IMR-90 (cell line): ENCODE measurements at regions not wholly inside any gene's neighbourhood (a gene's known extent, or its start where the extent isn't known, plus 50 kb on each side); places are given as distances from the start of the nearest gene placed in this dataset.

ENCODE experiments used
- ATAC-seq: fragments of 200-7000 bp; cut with Tn5 transposase; 2 replicates; pipeline ENCODE4 v1.9.1; 2020; ENCODE audit warnings: low read depth, mild to moderate bottlenecking, moderate library complexity
- BruUV-seq: library from RNA; stranded (reverse); fragments of 400-500 nt; replicated peaks from 2 replicates; lab custom pipeline; 2021; lab: Mats Ljungman, UMichigan
- CTCF ChIA-PET: fragments of 300-600 bp; formaldehyde crosslinking; extraction: SDS; loops from one replicate; lab custom pipeline; 2021; ENCODE audit warnings: antibody characterized with exemption; lab: Yijun Ruan, JAX
- POLR2A ChIA-PET: fragments of 300-600 bp; sonication (Branson Sonifier 250); formaldehyde crosslinking; loops from one replicate; lab custom pipeline; 2022; ENCODE audit warnings: antibody characterized with exemption; ENCODE audit not compliant: unreplicated experiment; lab: Charles Lee
- DNase-seq: peaks from one replicate; pipeline ENCODE4 v3.0.0; 2013
- H2AFZ ChIP-seq: replicated peaks from 2 replicates; pipeline ENCODE3; 2013; ENCODE audit warnings: low read length, mild to moderate bottlenecking; ENCODE audit not compliant: poor library complexity
- H2AK5ac ChIP-seq: 2 replicates; pipeline ENCODE4 v1.6.1; 2013; ENCODE audit warnings: low read depth, low read length, inconsistent platforms
- H2AK9ac ChIP-seq: replicated peaks from 2 replicates; pipeline ENCODE3; 2013; ENCODE audit warnings: mild to moderate bottlenecking, low read depth, low read length, moderate library complexity; ENCODE audit not compliant: poor library complexity
- H2BK120ac ChIP-seq: 2 replicates; pipeline ENCODE4 v1.6.1; 2013; ENCODE audit warnings: low read depth, low read length, inconsistent platforms
- H2BK15ac ChIP-seq: 3 replicates; pipeline ENCODE4 v1.6.1; 2013; ENCODE audit warnings: low read depth, low read length, inconsistent platforms
- H2BK20ac ChIP-seq: 2 replicates; pipeline ENCODE4 v1.6.1; 2013; ENCODE audit warnings: low read depth, mild to moderate bottlenecking, inconsistent platforms, low read length, moderate library complexity
- H2BK5ac ChIP-seq: 2 replicates; pipeline ENCODE4 v1.6.1; 2013; ENCODE audit warnings: mild to moderate bottlenecking, low read depth, low read length, inconsistent platforms; ENCODE audit not compliant: poor library complexity, severe bottlenecking
- H3K14ac ChIP-seq: replicated peaks from 2 replicates; pipeline ENCODE4 v1.6.1; 2013; ENCODE audit warnings: low read depth, low read length, inconsistent platforms
- H3K18ac ChIP-seq: 2 replicates; pipeline ENCODE4 v1.6.1; 2013; ENCODE audit warnings: low read depth, low read length, control low read depth
- H3K23ac ChIP-seq: 2 replicates; pipeline ENCODE4 v1.6.1; 2013; ENCODE audit warnings: low read depth, low read length, inconsistent platforms
- H3K27ac ChIP-seq: 2 replicates; pipeline ENCODE4 v1.5.1; 2013; ENCODE audit warnings: mild to moderate bottlenecking, control low read depth, low read length; ENCODE audit not compliant: insufficient read depth
- H3K27me3 ChIP-seq: 2 replicates; pipeline ENCODE4 v1.6.1; 2013; ENCODE audit warnings: low read length; ENCODE audit not compliant: control insufficient read depth, insufficient read depth
- H3K36me3 ChIP-seq: 2 replicates; pipeline ENCODE4 v1.6.1; 2013; ENCODE audit warnings: low read length, mixed read lengths; ENCODE audit not compliant: control insufficient read depth, insufficient read depth
- H3K4ac ChIP-seq: 2 replicates; pipeline ENCODE4 v1.6.1; 2013; ENCODE audit warnings: low read depth, low read length, inconsistent platforms
- H3K4me1 ChIP-seq: 2 replicates; pipeline ENCODE4 v1.6.1; 2013; ENCODE audit warnings: low read length, mixed read lengths; ENCODE audit not compliant: control insufficient read depth, insufficient read depth
- H3K4me2 ChIP-seq: 2 replicates; pipeline ENCODE4 v1.6.1; 2013; ENCODE audit warnings: low read depth, mild to moderate bottlenecking, control low read depth, low read length, moderate library complexity
- H3K4me3 ChIP-seq: 2 replicates; pipeline ENCODE4 v1.5.1; 2013; ENCODE audit warnings: low read depth, mild to moderate bottlenecking, control low read depth, low read length, moderate library complexity; ENCODE audit not compliant: insufficient read depth
- H3K56ac ChIP-seq: 2 replicates; pipeline ENCODE4 v1.6.1; 2013; ENCODE audit warnings: low read length, inconsistent platforms; ENCODE audit not compliant: insufficient read depth; ENCODE audit errors: extremely low read depth
- H3K79me1 ChIP-seq, 2 experiments: 2 replicates each; pipeline ENCODE4 v1.6.1; 2013; ENCODE audit warnings: low read length in 2 of 2, inconsistent platforms in 1 of 2, low read depth in 1 of 2
- H3K9ac ChIP-seq: 2 replicates; pipeline ENCODE4 v1.6.1; 2013; ENCODE audit warnings: low read depth, low read length, control low read depth
- H3K9me1 ChIP-seq: 2 replicates; pipeline ENCODE4 v1.6.1; 2013; ENCODE audit warnings: low read length, inconsistent platforms; ENCODE audit not compliant: insufficient read depth
- H3K9me3 ChIP-seq: 2 replicates; pipeline ENCODE4 v1.6.1; 2013; ENCODE audit warnings: low read length; ENCODE audit not compliant: control insufficient read depth, insufficient read depth
- H4K20me1 ChIP-seq: 2 replicates; pipeline ENCODE4 v1.6.1; 2013; ENCODE audit warnings: low read length, inconsistent platforms; ENCODE audit not compliant: insufficient read depth
- H4K5ac ChIP-seq: 2 replicates; pipeline ENCODE4 v1.6.1; 2013; ENCODE audit warnings: mild to moderate bottlenecking, low read depth, low read length, control low read depth
- H4K8ac ChIP-seq, 2 experiments: 2 replicates each; pipeline ENCODE4 v1.6.1; 2013; ENCODE audit warnings: low read depth in 2 of 2, low read length in 2 of 2, control low read depth in 1 of 2, inconsistent platforms in 1 of 2
- H4K91ac ChIP-seq: 2 replicates; pipeline ENCODE4 v1.6.1; 2013; ENCODE audit warnings: low read depth, low read length, inconsistent platforms; ENCODE audit not compliant: insufficient read depth
- BHLHE40 ChIP-seq: fragments of 150-350 bp; IDR thresholded peaks from 2 replicates; pipeline ENCODE4 v1.6.1; 2016; ENCODE audit warnings: mild to moderate bottlenecking, low read depth, low read length
- CHD1 ChIP-seq: IDR thresholded peaks from 2 replicates; pipeline ENCODE4 v1.6.1; 2012; ENCODE audit warnings: low read depth, low read length, improper control_type of control experiment
- FOS ChIP-seq: fragments of 150-350 bp; IDR thresholded peaks from 2 replicates; pipeline ENCODE4 v1.6.1; 2016; ENCODE audit warnings: low read depth, low read length
- POLR2A ChIP-seq: IDR thresholded peaks from 2 replicates; pipeline ENCODE4 v1.6.1; 2012; ENCODE audit warnings: mild to moderate bottlenecking, low read depth, low read length
- RCOR1 ChIP-seq: IDR thresholded peaks from 2 replicates; pipeline ENCODE4 v1.6.1; 2012; ENCODE audit warnings: mild to moderate bottlenecking, low read length, improper control_type of control experiment; ENCODE audit not compliant: insufficient replicate concordance
- SMC3 ChIP-seq: fragments of 150-350 bp; IDR thresholded peaks from 2 replicates; pipeline ENCODE4 v1.6.1; 2016; ENCODE audit warnings: low read depth, mild to moderate bottlenecking, antibody characterized with exemption, low read length, moderate library complexity
- USF2 ChIP-seq: fragments of 150-350 bp; IDR thresholded peaks from 2 replicates; pipeline ENCODE4 v1.6.1; 2017; ENCODE audit warnings: mild to moderate bottlenecking, antibody characterized with exemption, low read length, low read depth
- WGBS, 2 experiments: methylation state at CpG; one replicate each; pipeline versions ENCODE4 v1.1.5 to v1.1.7; 2013; ENCODE audit warnings: missing lambda C conversion rate in 2 of 2; ENCODE audit not compliant: insufficient read length in 1 of 2; ENCODE audit errors: extremely low coverage in 2 of 2; 5-methylcytosine and 5-hydroxymethylcytosine counted together
- dilution Hi-C: fragments of 300-500 bp; cut with HindIII; formaldehyde crosslinking; loops from one replicate; pipeline ENCODE4 v1.14.3; 2018; ENCODE audit warnings: low sequenced_read_pairs; ENCODE audit not compliant: unreplicated experiment
- in situ Hi-C: fragments of 300-500 bp; cut with MboI; formaldehyde crosslinking; loops from 3 replicates; pipeline ENCODE4 v1.14.3; 2019; ENCODE audit warnings: low sequenced_read_pairs, inconsistent platforms, mixed read lengths
- intact Hi-C: fragments of 100-400 bp; cut with micrococcal nuclease; formaldehyde crosslinking; loops from 2 replicates; pipeline ENCODE4 v1.10.0; 2022

GRCh38 chr2:209367075-209367747 lies 56.6 kb upstream of the MAP2 start:
- Histone ChIP-seq H3K56ac (no peak overlapping the region), H2BK15ac (no peak overlapping the region), H3K79me1 (no peaks in the 10 kb centered on the region), H3K4me2 (no peak overlapping the region), H3K4ac (no peak overlapping the region), H3K36me3 (no peaks in the 10 kb centered on the region), H3K14ac (no peak overlapping the region), H4K20me1 (no peaks in the 10 kb centered on the region), H4K8ac (no peak overlapping the region), H3K9ac (no peak overlapping the region), H2AK5ac (no peak overlapping the region), H3K9me3 (no peaks in the 10 kb centered on the region), H4K5ac (no peak overlapping the region), H2BK5ac (no peak overlapping the region), H3K9me1 (no peaks in the 10 kb centered on the region), H2AFZ (no peak overlapping the region), H2BK20ac (no peak overlapping the region), H3K23ac (no peak overlapping the region), H3K27ac (no peak overlapping the region), H2BK120ac (no peak overlapping the region), H3K4me1 (no peaks in the 10 kb centered on the region), H3K4me3 (no peak overlapping the region), H4K91ac (no peak overlapping the region), H3K18ac (no peak overlapping the region), H2AK9ac (no peak overlapping the region), H3K27me3 (no peaks in the 10 kb centered on the region)
- dilution Hi-C loops (no loop called here), intact Hi-C loops (no loop called here), in situ Hi-C loops (no loop called here)
- TF ChIP-seq FOS (no peak), BHLHE40 (no peak), SMC3 (no peak), CHD1 (no peak), USF2 (no peak), RCOR1 (no peak), POLR2A (no peak)
- ChIA-PET CTCF (interaction anchor here (0.9 kb wide), 1 partner anchor 32 kb away, joined by 3 read pairs; no protein-coding TSS in a partner anchor), POLR2A (no interaction called here)
- no peak for ATAC-seq
- DNase-seq, result no peak
- BruUV-seq, result no TSS peak
- WGBS, 2 experiments, result 80% methylated on average over 1 of the region's 1 CpG; no CpG with 5 or more reads in 1 of the 2 experiments
